NT2/D1 (cell line): ENCODE measurements at regions not wholly inside any gene's neighbourhood (a gene's known extent, or its start where the extent isn't known, plus 50 kb on each side); places are given as distances from the start of the nearest gene placed in this dataset.

ENCODE experiments used
- SUZ12 ChIP-seq: IDR thresholded peaks from 2 replicates; pipeline ENCODE4 v1.6.1; 2011; ENCODE audit not compliant: insufficient read length, insufficient read depth; ENCODE audit errors: extremely low read depth
- YY1 ChIP-seq: IDR thresholded peaks from 2 replicates; pipeline ENCODE4 v1.6.1; 2011; ENCODE audit not compliant: insufficient read length, insufficient read depth
- ZNF274 ChIP-seq: IDR thresholded peaks from 2 replicates; pipeline ENCODE4 v1.6.1; 2011; ENCODE audit warnings: mild to moderate bottlenecking, low read depth, low read length

GRCh38 chr2:60644951-60645350 lies 91.5 kb upstream of the BCL11A start:
- TF ChIP-seq SUZ12, result no peak
- TF ChIP-seq ZNF274, result no peak
- TF ChIP-seq YY1, result no peak
